ENCODE measurements at regions not wholly inside any gene's neighbourhood (a gene's known extent, or its start where the extent isn't known, plus 50 kb on each side); places are given as distances from the start of the nearest gene placed in this dataset.

- in situ Hi-C loops (cut with MboI) (no loop called here), intact Hi-C loops (cut with micrococcal nuclease; ENCODE audit: unreplicated experiment) (loop anchor here (10.0 kb wide), 1 partner anchor 358 kb away; no protein-coding TSS in a partner anchor)
- no peak overlapping the region for H2AFZ ChIP-seq (ENCODE audit: control insufficient read depth, low read depth, low read length)
- no peaks in the 10 kb centered on the region for H3K9me3 ChIP-seq (replicated peaks; ENCODE audit: control insufficient read depth, insufficient read depth, low read length)
- DNase-seq (ENCODE audit: low read depth, low spot score) (no peak), FAIRE-seq (no peak), ATAC-seq (no peak)
- TF ChIP-seq NFYA (IDR thresholded peaks at IDR 0.05; ENCODE audit: borderline replicate concordance, low read depth, low read length) (no peak), MAX (IDR thresholded peaks at IDR 0.05; ENCODE audit: low read depth, low read length) (no peak), EP300 (IDR thresholded peaks at IDR 0.05; ENCODE audit: borderline replicate concordance in 1 of 2, control insufficient read depth in 1 of 2, low read depth in 2 of 2, low read length in 2 of 2) (no peak), HDGF (IDR thresholded peaks at IDR 0.05) (no peak), USF1 (IDR thresholded peaks at IDR 0.05; ENCODE audit: borderline replicate concordance, extremely low read length, insufficient read depth, low read depth, low read length) (no peak), MEF2B (IDR thresholded peaks at IDR 0.05; ENCODE audit: partially characterized antibody, poor library complexity, severe bottlenecking) (no peak), IRF3 (IDR thresholded peaks at IDR 0.05) (no peak), RBBP5 (conservative IDR thresholded peaks at IDR 0.05) (no peak), CREM (IDR thresholded peaks at IDR 0.05; ENCODE audit: low read depth) (no peak), CHD4 (IDR thresholded peaks at IDR 0.05) (no peak), CTCF (IDR thresholded peaks at IDR 0.05 in 2 of 3, conservative IDR thresholded peaks at IDR 0.05 in 1 of 3; ENCODE audit: control insufficient read depth in 2 of 3, extremely low read depth in 1 of 3, insufficient read depth in 1 of 3, low read depth in 3 of 3, low read length in 3 of 3) (no peak), ESRRA (IDR thresholded peaks at IDR 0.05; ENCODE audit: low read length) (no peak), MYB (IDR thresholded peaks at IDR 0.05; ENCODE audit: borderline replicate concordance, low read depth, low read length) (no peak), SREBF2 (IDR thresholded peaks at IDR 0.05; ENCODE audit: low read length) (no peak), TCF3 (IDR thresholded peaks at IDR 0.05; ENCODE audit: borderline replicate concordance, insufficient read depth, low read depth, low read length) (no peak), BCL3 (IDR thresholded peaks at IDR 0.05; ENCODE audit: borderline replicate concordance, insufficient read depth, low read depth, low read length, poor library complexity, severe bottlenecking) (no peak), RFX5 (IDR thresholded peaks at IDR 0.05; ENCODE audit: low read depth, low read length) (no peak), MTA2 (IDR thresholded peaks at IDR 0.05; ENCODE audit: low read depth) (no peak), BHLHE40 (IDR thresholded peaks at IDR 0.05; ENCODE audit: borderline replicate concordance in 1 of 2, low read depth in 2 of 2, low read length in 1 of 2) (no peak), NFIC (IDR thresholded peaks at IDR 0.05; ENCODE audit: low read depth, low read length) (no peak)
- ChIA-PET SMC1A (ENCODE audit: uncharacterized antibody, unreplicated experiment) (no interaction called here), POLR2A (no interaction called here), CTCF (no interaction called here), RAD21 (ENCODE audit: unreplicated experiment) (no interaction called here)
- no TSS peak for BruUV-seq (replicated peaks)
- H4K20me1 ChIP-seq (ENCODE audit: control insufficient read depth, insufficient read depth) = no peaks in the 10 kb centered on the region
- WGBS (ENCODE audit: insufficient coverage, insufficient replicate concordance, low lambda C conversion rate, missing lambda C conversion rate) = 82% methylated on average over 3 of the region's 3 CpGs
- no peak overlapping the region for H3K9ac ChIP-seq (ENCODE audit: control insufficient read depth, insufficient read depth, low read length)
- no peaks in the 10 kb centered on the region for H3K79me2 ChIP-seq (ENCODE audit: control insufficient read depth, insufficient read depth, low read length)
- H3K4me3 ChIP-seq = no peak overlapping the region
- no peaks in the 10 kb centered on the region for H3K4me1 ChIP-seq (ENCODE audit: control insufficient read depth, insufficient read depth, low read length)
- H3K36me3 ChIP-seq (ENCODE audit: control insufficient read depth in 2 of 2, insufficient read depth in 2 of 2, low read length in 1 of 2) = no peaks in the 10 kb centered on the region
- no peak overlapping the region for H3K27ac ChIP-seq (ENCODE audit: control insufficient read depth, insufficient read depth)
- no peak overlapping the region for H3K4me2 ChIP-seq (ENCODE audit: control insufficient read depth, insufficient read depth)
- H3K27me3 ChIP-seq (replicated peaks in 1 of 2; ENCODE audit: control insufficient read depth in 2 of 2, insufficient read depth in 2 of 2, low read length in 1 of 2) = no peaks in the 10 kb centered on the region
These were observed 282.6 kb downstream of the SKIDA1 start for GRCh38 chr10:21242915-21243314.
